Pancreas (tissue), 10 donors: ENCODE measurements at regions not wholly inside any gene's neighbourhood (a gene's known extent, or its start where the extent isn't known, plus 50 kb on each side); places are given as distances from the start of the nearest gene placed in this dataset.

Experiments
- ATAC-seq, 4 donors: fragments of 200-7000 bp; cut with Tn5 transposase; one replicate each; pipeline versions ENCODE4 v1.8.0 to v1.9.1; 2020; ENCODE audit warnings: mild to moderate bottlenecking in 4 of 4, moderate library complexity in 4 of 4
- DNase-seq, 6 donors: peaks; one replicate each; pipeline ENCODE4 v3.0.0-alpha.2; 2020
- FAIRE-seq: peaks from 2 replicates; lab custom pipeline; 2012; peaks lifted over from hg19 to GRCh38; lab: Jason Lieb, UNC
- H3K27ac ChIP-seq, 4 donors: fragments of 200-600 bp; sonication (generic); 1 replicate in 3 of 4; 2 replicates in 1 of 4; pipeline versions ENCODE4 v1.5.0 to v1.8.0; 2020
- H3K27me3 ChIP-seq, 4 donors: fragments of 200-600 bp; one replicate each; pipeline ENCODE4 v1.8.0; 2021
- H3K36me3 ChIP-seq, 3 donors: fragments of 200-600 bp; sonication (generic) in 1 of 3; one replicate each; pipeline versions ENCODE4 v1.5.0 to v1.8.0; 2020 to 2021
- H3K4me1 ChIP-seq, 3 donors: fragments of 200-600 bp; one replicate each; pipeline ENCODE4 v1.8.0; 2021
- H3K4me3 ChIP-seq, 4 donors: fragments of 200-600 bp; sonication (generic) in 2 of 4; one replicate each; pipeline versions ENCODE4 v1.5.0 to v1.8.0; 2020 to 2021
- H3K9me3 ChIP-seq, 4 donors: fragments of 200-600 bp; one replicate each; pipeline ENCODE4 v1.8.0; 2021
- CTCF ChIP-seq, 4 donors: fragments of 200-600 bp; sonication (generic) in 3 of 4; IDR thresholded peaks; one replicate each; pipeline versions ENCODE4 v1.5.0 to v1.8.0; 2021; ENCODE audit warnings: antibody characterized with exemption in 4 of 4
- WGBS, 2 donors: extraction: QIAGEN DNeasy Blood & Tissue Kit; methylation state at CpG; one replicate each; pipeline ENCODE4 v1.1.7; 2013; 5-methylcytosine and 5-hydroxymethylcytosine counted together
- intact Hi-C, 3 donors: fragments of 100-400 bp; cut with DNase I; formaldehyde crosslinking; loops; one replicate each; pipeline versions ENCODE4 v1.11.1 to v1.14.2; 2022
- donor health status: healthy with polysubstance abuse.
- donor health status: DM: no; HTN: no; CAD: no; lungs with moderate emphysema.
- donor health status: DM: no; HTN: no; CAD: no.
- donor health status: control.
- donor health status: control.
- donor health status: Bipolar disorder and iron deficiency.
- donor health status: DM: yes; HTN: yes; CAD: no.
- donor health status: DM: no; HTN: no; CAD: no.
- donor health status: DM: no; HTN: no; CAD: no.
- donor health status: DM: yes; HTN: yes; CAD: no.

DNA sequence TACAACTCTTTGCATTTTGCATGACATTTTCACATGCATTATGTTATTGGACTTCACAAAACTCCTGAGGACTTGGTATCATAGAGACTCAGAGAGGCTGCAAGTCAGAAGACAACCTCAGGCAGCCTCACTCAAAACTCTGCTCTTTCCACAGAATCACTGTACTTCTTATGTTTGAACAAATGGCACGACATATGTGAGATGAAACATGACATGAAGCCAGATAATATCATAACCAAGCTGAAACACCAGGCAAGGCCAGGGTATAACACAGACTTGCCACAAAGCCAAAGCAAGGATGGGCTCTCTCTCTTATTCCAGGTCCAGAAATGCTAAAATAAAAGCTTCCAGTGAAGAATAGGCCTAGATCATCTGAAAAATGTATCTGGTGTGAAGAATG, 425.8 kb upstream of the CDH5 start:
- Histone ChIP-seq H3K4me1 (no peaks in the 10 kb centered on the region), H3K4me3 (no peak overlapping the region), H3K36me3 (no peaks in the 10 kb centered on the region), H3K27me3 (no peaks in the 10 kb centered on the region), H3K27ac (no peak overlapping the region), H3K9me3 (no peaks in the 10 kb centered on the region)
- ATAC-seq (no peak), FAIRE-seq (no peak), DNase-seq (no peak)
- no peak for TF ChIP-seq CTCF (IDR thresholded peaks at IDR 0.05)
- WGBS, 2 donors: 54 to 58% methylated on average over 1 of the region's 1 CpG
- intact Hi-C loops: no loop called here

GRCh38 chr16:65938083-65938482, 428.4 kb upstream of the CDH5 start:
- no peak for TF ChIP-seq CTCF (IDR thresholded peaks at IDR 0.05)
- intact Hi-C loops: no loop called here
- no peak overlapping the region for H3K4me3 ChIP-seq
- WGBS, 2 donors: 33% methylated on average over 1 of the region's 1 CpG
- DNase-seq: no peak
- H3K27ac ChIP-seq: no peak overlapping the region
- H3K9me3 ChIP-seq: no peaks in the 10 kb centered on the region
- no peaks in the 10 kb centered on the region for H3K36me3 ChIP-seq
- no peak for FAIRE-seq
- H3K4me1 ChIP-seq: no peaks in the 10 kb centered on the region
- no peak for ATAC-seq
- no peaks in the 10 kb centered on the region for H3K27me3 ChIP-seq

GRCh38 chr16:65937455-65937854, 429.0 kb upstream of the CDH5 start:
- WGBS, 2 donors: 74 to 88% methylated on average over 1 of the region's 1 CpG
- no peak for FAIRE-seq

GRCh38 chr16:65936096-65936495, 430.4 kb upstream of the CDH5 start:
- H3K36me3 ChIP-seq: no peaks in the 10 kb centered on the region
- WGBS, 2 donors: 65 to 68% methylated on average over 2 of the region's 2 CpGs
- no peak for TF ChIP-seq CTCF (IDR thresholded peaks at IDR 0.05)
- no peak for FAIRE-seq
- DNase-seq: no peak
- intact Hi-C loops: no loop called here
- H3K9me3 ChIP-seq: no peaks in the 10 kb centered on the region
- no peak for ATAC-seq
- no peaks in the 10 kb centered on the region for H3K4me1 ChIP-seq
- H3K27ac ChIP-seq: no peak overlapping the region
- no peak overlapping the region for H3K4me3 ChIP-seq
- no peaks in the 10 kb centered on the region for H3K27me3 ChIP-seq

More at GRCh38 chr16:65937455-65937854, 429.0 kb upstream of the CDH5 start:
- H3K4me3 ChIP-seq: no peak overlapping the region
- no peaks in the 10 kb centered on the region for H3K36me3 ChIP-seq
- H3K9me3 ChIP-seq: no peaks in the 10 kb centered on the region
- H3K27ac ChIP-seq: no peak overlapping the region
- no peaks in the 10 kb centered on the region for H3K4me1 ChIP-seq
- intact Hi-C loops: no loop called here
- no peak for DNase-seq
- no peak for ATAC-seq
- no peak for TF ChIP-seq CTCF (IDR thresholded peaks at IDR 0.05)
- H3K27me3 ChIP-seq: no peaks in the 10 kb centered on the region

- FAIRE-seq (no peak), ATAC-seq (no peak), DNase-seq (no peak)
- WGBS, 2 donors: 77 to 85% methylated on average over 3 of the region's 3 CpGs
- Histone ChIP-seq H3K27me3 (no peaks in the 10 kb centered on the region), H3K4me3 (no peak overlapping the region), H3K4me1 (no peaks in the 10 kb centered on the region), H3K9me3 (no peaks in the 10 kb centered on the region), H3K36me3 (no peaks in the 10 kb centered on the region), H3K27ac (no peak overlapping the region)
- TF ChIP-seq CTCF (IDR thresholded peaks at IDR 0.05): no peak
- intact Hi-C loops: no loop called here
These were observed 432.0 kb upstream of the CDH5 start for GRCh38 chr16:65934443-65934842.
